ENCODE measurements at regions not wholly inside any gene's neighbourhood (a gene's known extent, or its start where the extent isn't known, plus 50 kb on each side); places are given as distances from the start of the nearest gene placed in this dataset.
"Not testable (repeated sequence)": the region's sequence is repeated elsewhere in the genome, so short reads cannot be mapped to it uniquely, and the experiment has no call there.

- DNase-seq: no peak
Observed at GRCh38 chr7:19369806-19370205, 224.6 kb upstream of the FERD3L start.

DNA sequence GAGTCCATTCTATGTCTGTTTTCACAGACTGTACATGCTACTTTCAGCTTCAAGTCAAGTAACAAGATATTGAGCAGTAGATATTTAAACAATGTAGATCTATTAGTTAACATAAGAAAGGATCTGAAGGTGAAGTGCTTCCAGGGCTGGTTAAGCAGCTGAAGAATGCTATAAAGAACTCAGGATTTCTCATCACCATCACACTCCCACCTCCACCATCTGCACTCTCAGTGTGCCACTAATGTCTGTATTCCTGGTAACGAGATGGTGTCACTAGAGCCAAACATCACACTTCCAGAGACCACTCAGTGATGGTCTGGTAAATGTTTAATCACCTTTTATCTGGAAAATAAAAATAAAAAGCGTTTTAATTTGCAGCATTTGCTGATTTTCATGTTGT is 224.0 kb upstream of the FERD3L start:
- DNase-seq: no peak

GRCh38 chr7:19368491-19368925 is 223.3 kb upstream of the FERD3L start:
- DNase-seq: no peak

- no peak for DNase-seq
Observed at GRCh38 chr7:19364950-19365349, 219.7 kb upstream of the FERD3L start.

DNA sequence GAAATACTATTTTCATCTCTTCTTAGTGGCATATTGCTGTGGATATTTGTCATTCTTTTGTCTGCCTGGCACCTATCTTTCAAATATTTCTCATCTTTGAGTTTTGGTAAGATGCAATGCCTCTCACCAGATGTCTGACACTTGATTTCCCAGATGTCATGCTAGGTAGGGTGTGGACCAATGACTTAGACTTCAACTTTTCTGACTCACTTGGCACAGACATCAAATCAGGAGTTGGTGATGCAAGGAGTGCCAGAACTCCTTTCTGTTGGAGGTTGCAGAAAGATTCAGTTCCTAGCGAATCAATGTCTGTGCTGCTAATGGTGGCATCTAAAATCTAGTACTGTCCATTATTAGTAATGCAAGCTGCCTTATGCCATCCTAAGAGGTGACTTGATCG is 216.9 kb upstream of the FERD3L start:
- DNase-seq: no peak

GRCh38 chr7:19353180-19353579 is 208.0 kb upstream of the FERD3L start:
- no peak for DNase-seq

GRCh38 chr7:19352305-19352695 is 207.1 kb upstream of the FERD3L start:
- DNase-seq: no peak

DNA sequence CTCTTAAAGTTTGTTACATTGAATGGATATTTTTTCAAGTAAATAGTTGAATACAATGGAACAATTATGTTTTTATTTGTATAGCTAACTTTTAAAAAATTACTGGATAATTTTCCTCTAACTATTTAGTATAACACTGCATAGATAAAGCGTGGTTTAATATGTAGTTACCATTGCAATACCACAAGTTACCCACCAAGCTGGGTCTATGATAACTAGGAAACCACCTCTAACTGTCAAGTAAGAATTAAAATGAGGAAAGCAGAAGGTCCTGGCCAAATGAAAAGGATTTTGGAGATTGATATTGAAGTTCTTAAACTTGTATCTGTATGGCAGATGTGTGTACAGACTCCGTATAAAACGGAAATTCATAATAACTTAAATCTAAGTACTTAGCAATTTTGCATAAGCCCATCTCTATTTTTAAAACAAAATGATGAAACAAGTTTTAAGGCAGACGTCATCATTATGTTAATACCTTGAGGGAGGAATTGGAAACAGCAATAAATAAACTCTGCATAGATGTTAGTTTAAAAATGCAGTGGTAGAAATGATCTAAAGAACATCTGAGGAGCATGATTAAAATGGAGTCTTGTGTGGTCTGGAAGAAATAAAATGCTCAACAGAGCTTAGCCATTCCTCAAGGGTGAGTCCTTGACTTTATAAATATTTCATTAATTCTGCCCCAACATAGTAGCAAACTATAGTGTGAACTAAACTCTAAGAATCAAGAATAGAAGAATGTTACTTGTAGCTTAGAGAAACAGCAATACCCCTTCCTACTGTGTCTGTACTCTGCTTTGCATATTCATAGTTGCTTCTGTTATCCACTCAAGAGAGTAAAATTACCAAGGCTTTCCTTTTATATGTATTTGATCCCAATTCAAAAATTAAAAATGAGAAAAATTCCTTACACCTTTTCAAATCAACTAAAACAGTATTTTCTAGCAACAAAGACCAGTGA is 206.4 kb upstream of the FERD3L start:
- no peak for DNase-seq

- no peak for DNase-seq
Observed at GRCh38 chr7:19339512-19339911, 194.3 kb upstream of the FERD3L start.

GRCh38 chr7:19338512-19338911 is 193.3 kb upstream of the FERD3L start:
- not testable (repeated sequence) for DNase-seq

- DNase-seq: no peak
Observed at GRCh38 chr7:19336836-19337383, 191.7 kb upstream of the FERD3L start.

DNA sequence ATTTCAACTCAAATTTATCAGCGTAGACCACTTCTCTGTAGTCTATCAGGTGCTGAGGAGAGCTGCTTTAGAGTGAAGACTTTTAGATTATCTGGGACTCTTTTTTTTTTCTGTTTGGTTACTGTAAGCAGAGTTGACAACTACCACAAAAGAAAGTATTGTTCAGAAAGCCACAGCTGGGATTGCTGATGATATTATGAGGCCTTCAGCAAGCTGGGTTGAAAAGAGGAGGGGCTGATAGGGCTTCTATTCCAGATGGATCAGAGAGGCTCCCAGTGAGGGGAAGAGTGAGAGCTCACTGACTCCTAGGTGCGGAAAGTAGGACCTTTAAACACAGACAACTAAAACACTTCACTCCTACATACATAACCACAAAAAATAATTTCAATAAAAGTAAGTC is 188.5 kb upstream of the FERD3L start:
- no peak for DNase-seq

DNA sequence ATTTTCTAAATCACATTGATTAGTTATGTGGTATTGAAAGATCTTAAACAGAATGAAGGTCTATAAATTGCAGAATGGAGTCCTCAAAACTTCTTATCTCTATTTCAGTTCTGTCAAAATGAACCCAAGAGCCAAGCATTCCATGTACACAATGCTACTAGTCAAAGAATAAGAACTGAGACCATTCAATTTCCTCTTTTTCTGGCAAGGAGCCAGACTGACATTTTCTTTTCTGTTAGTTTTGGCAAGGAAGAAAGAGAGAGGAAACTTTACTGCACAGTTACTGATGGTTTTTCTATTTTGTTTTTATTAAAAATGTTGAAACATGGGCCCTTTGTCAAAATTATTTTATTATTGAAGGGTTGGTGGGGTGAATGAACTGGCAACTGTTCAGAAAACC is 181.8 kb upstream of the FERD3L start:
- DNase-seq: no peak

DNA sequence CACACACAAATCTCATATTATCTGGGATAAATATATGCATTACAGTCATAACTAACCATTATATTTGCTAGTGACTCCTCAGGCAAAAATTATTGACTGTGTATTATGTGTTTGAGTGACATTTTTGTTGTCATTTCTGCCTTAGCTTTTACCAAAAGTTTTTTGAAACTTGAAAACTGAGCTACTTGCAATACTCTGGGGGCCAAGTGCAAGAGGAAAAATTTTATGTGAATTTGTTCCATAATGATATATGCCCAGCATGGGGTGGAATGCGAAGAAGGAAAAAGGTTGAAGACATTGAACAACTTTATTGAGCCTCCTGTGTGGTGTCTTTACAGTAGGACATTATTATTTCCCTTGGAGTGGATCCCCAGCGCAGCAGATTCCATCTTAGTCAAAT is 176.8 kb upstream of the FERD3L start:
- DNase-seq: no peak

DNA sequence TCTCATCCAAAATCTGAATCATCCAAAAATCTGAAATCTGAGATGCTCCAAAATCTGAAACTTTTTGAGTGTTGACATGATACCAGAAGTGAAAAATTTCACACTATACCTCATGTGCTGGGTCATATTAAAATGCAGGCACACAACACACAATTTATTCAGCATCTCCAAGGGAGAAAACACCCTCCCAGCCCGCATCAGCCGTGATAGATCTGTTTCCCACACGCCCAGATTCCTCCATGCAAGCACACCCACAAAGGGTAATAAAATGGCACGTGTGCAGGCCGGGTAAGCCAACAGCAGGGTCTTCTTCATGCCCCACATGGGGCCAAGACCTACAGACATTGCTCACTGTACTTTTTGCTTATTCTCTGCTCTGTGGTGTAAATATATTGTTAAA is 173.1 kb upstream of the FERD3L start:
- no peak for DNase-seq

DNA sequence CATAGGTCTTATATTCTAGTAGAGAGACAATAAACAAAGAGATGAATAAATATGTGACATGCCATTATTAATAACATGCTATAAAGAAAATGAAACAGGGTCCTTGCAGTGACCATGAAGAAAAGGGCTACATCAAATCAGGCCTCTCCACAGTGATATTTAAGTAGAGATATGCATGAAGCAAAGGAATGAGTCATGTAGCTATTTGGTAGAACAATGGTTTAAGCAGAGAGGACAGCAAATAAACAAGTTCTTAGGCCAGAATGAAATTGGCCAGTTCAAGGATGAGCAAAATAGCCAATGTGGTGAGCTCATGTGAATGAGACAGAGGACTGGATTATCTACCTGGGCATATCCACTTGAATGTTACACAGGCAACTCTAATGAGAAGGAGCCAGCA is 172.2 kb upstream of the FERD3L start:
- DNase-seq: no peak

DNA sequence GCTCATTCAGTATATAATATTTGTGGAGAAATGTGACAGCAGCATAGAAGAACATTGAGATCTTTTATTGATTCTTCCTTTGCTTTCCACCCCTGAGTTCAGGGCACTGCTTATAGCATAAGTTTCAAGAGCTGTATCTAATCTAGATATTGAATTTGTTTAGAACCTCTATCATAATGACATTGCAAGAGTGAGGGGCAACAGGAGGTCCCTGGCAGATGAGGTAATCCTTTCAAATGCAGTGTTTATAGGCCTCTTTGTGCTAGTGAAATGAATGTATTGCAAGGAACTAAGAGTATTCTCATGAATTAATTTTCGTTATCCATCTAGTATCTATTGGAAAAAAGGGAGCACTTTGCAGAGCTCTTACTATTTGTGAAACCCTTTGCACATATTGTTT is 167.2 kb upstream of the FERD3L start:
- DNase-seq: no peak

DNA sequence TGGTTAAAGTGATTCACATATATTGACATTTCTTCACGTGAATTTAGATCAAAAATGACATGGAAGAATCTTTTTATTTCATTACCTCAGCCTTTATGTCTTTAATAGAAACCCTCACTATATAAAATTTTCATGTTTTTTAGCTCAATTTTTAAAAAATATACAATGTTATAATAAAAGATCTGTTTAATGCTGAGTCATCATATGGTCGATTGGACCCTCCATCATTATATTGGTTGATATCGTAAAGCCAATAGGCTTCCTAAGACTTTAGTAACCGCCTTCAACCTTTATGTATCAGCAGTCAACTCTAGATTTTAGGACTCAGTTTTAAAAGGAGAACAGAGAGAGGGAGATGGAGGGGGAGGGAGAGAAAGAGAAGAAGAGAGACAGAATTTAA is 162.3 kb upstream of the FERD3L start:
- no peak for DNase-seq

DNA sequence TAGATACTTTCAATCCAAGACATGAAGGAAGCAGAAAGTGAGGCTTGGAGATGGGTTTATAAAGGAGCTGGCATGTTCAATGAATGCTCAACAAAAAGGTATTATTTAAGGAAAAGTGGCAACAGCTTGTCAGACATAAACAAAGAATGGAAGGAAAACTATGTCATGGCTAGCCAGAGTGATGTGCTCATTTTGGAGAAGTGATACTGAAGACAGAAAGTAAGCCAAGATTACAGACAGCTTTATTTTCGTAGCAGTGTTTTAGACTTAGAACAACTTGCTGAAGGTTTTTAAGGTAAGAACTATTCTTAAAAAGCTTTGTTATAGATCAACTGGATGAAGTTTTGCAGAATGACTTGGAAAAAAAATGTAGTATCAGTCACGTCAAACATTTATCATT is 160.5 kb upstream of the FERD3L start:
- no peak for DNase-seq

- DNase-seq: no peak
Observed at GRCh38 chr7:19304086-19304485, 158.9 kb upstream of the FERD3L start.

GRCh38 chr7:19302731-19303130 is 157.5 kb upstream of the FERD3L start:
- no peak for DNase-seq

GRCh38 chr7:19296617-19297016 is 151.4 kb upstream of the FERD3L start:
- DNase-seq: no peak

DNA sequence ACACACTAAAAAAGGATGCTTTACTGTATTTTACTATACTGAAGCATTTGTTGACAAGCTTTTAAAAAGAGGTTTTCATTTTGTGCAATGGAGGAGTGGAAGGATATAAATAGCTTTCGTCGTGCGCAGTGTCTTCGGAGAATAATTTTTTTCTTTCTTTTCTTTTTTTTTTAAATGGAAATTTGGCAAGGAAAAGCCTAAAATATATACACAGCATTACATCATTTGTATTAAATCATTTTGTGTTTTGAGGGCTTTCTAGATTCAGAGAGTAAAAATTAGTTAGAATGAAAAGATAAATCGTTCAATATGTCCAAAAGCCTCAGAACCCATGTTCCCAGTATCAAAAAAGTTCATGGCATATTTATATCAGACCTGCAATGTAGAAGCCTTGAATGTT is 150.2 kb upstream of the FERD3L start:
- DNase-seq: no peak

DNA sequence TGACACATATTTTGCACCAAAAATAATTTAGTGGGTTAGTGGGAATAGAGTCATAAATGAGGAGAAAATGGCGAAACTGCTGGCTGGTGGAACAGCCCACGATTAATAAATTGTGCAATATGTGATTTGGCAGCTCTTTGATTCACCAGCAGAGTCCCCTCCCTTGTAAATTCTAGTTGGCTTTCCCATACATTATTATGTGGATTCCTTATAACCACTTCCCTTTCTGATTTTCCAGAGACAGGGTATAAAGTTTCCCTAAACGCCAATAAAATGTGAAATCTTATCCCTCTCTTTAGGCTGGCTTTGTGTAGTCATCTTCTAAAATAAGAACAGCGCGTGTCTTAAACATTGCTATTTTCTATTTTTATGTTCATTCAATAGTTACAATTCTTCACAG is 149.4 kb upstream of the FERD3L start:
- DNase-seq: no peak

- no peak for DNase-seq
Observed at GRCh38 chr7:19293431-19293830, 148.2 kb upstream of the FERD3L start.
